ENCODE measurements at regions not wholly inside any gene's neighbourhood (a gene's known extent, or its start where the extent isn't known, plus 50 kb on each side); places are given as distances from the start of the nearest gene placed in this dataset.

GRCh38 chr20:10724449-10725173 is 50.8 kb upstream of the JAG1 start:
- no peak for DNase-seq (ENCODE audit: low read depth in 2 of 2)

- DNase-seq (ENCODE audit: low read depth in 2 of 2): peak in 1 of 2 donors; percentile 50
Observed at GRCh38 chr20:10728873-10729670, 55.3 kb upstream of the JAG1 start.

DNA sequence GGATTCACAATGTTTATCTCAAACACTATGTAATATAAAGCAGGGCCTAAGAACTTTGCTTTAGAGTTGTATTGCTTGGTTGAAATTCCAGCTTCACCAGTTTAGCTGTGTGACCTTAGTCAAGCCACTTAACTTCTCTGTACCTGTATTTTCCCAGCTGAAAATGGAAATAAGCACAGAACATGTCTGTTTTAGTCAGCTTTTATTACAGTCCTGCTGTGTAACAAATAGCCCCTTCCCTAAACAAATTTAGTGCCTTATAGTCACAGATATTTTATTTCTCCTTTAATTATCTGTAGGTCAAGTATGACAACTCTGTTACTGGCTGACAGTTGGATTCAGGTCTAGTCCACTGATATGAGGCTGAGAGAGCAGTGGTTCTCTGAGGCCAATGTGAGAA is 56.0 kb upstream of the JAG1 start:
- DNase-seq (ENCODE audit: low read depth in 2 of 2): no peak

DNA sequence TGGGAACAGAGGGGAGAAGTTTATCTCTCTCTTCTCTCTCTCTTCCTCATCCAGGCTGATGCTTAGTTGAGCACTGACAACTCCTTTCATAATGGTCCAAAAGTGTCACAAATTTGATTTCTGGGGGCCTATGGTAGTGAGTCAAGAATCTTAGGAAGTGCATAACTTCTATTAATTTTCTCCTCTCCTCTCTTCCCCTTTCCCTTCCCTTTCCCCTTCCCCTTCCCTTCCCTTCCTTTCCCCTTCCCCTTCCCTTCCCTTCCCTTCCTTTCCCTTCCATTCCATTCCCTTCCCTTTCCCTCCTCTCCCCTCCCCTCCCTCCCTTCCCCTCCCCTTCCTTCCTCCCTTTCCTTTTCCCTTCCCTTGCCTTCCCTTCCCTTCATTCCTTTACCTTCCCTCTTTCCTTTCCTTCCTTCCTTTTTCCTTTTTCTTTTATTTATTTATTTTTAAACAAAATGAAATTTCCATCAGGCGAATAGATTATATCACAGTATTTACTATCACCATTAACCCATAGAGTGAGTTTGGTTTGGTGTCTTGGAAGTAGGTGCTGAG is 56.9 kb upstream of the JAG1 start:
- DNase-seq (ENCODE audit: low read depth in 2 of 2): no peak

DNA sequence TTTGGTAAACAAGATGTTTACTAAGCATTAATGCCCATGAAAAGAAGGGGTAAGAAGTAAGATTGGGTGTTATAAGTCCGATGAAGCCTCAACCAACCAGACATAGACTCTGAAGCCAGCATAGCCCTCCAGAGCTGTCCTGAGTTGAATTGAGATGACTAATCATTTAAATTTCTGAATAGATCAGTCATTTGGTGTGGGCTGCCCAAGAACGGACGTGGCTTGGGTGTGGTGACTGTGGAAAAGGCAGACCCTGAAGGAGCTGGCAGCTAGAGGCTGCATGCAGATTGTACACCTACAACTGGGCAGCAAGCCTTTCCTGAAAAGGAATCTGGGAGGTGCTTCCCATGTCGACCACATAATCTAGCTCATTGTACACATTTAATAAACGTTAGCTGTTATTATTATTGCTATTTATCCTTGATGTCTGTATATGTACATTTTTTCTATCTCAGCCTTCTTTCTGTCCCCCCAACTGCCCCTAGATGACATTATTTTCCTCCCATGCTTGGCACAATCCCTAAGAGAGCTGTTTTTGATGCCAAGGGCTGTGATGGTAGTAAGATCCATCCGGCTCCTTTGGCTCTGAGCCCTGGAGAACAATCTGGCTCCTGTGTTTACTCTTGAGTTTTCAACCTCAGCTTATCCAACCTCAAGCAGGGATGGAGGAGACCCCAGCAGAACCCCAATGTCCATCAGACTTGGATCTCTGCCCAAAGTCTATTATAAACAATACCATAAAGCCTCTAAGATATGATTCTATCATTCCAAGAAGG is 57.6 kb upstream of the JAG1 start:
- DNase-seq (ENCODE audit: low read depth in 2 of 2): peak in 1 of 2 donors; percentile 45

- DNase-seq (ENCODE audit: low read depth in 2 of 2): no peak
Observed at GRCh38 chr20:10733122-10733521, 59.3 kb upstream of the JAG1 start.

DNA sequence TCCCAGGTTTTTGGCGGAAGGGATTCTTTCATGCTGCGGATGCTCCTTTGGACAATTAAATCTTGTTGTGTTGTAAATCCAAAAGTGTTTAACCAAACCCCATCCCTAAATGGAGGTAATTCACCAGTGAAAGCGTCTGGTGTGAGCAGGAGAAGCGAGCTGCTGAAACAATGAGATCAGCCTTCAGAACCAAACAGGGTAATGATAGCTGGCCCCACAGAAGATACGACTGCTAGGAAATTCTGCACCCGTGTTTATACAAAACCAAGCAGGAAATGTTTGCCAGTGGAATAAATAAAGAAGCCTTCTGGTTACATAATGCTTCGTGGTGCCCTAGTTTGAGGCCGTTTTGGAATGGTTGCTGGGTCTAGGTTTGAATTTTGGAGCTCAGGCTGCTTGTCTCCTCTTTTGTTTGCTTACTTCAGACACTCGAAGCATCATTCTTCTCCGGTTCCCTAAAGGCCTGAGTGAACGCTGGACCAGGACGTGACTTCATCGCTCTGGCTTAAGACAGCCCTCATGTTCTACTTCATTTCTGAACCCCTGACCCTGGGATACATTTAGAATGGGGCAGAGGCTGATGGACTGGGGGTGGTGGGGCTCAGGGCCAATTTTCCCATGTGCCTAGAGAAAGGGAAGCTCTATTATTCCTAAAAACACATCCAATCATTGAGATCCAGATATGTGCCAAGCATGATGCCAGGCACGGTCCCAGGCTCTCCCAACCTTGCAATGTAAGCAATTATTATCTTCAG is 61.6 kb upstream of the JAG1 start:
- no peak for DNase-seq (ENCODE audit: low read depth in 2 of 2)

DNA sequence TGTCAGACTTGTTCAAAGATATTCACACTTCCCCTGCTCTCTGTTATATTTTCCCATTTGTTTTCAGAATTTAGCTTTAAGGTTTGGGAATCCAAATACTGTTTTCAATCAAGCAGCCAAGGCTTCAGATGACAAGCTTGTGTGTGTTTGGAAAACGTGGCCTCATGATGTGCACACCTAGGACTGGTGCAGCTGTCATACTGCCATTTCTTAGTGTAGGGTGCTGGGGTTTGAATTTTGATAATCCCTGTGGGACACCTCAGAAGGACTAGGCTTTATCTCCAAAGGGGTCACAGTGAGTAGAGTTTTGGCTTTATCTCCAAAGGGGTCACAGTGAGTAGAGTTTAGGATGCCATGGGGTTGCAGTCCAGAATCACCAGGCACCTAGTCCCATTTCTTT is 65.3 kb upstream of the JAG1 start:
- DNase-seq (ENCODE audit: low read depth in 2 of 2): no peak

DNA sequence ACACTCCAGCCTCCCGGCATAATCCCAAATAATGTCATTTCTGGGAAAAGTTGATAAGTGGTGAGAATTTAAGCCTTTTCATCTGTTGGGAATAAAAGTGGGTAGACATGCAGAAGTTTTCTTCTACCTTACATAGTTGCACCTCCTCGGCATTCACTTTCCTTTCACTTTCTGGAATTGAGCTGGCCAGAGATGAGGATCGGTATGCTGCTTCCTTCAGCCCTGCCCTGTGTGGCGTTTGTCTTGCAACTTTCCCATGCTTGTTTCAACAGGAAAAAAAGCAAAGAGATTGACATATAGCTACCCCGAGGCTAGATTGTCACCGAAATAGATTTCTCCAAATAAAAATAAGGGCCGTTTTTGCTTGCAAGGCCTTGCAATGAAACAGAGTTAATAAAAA is 65.8 kb upstream of the JAG1 start:
- no peak for DNase-seq (ENCODE audit: low read depth in 2 of 2)

GRCh38 chr20:10741060-10741459 is 67.3 kb upstream of the JAG1 start:
- DNase-seq (ENCODE audit: low read depth in 2 of 2): no peak

DNA sequence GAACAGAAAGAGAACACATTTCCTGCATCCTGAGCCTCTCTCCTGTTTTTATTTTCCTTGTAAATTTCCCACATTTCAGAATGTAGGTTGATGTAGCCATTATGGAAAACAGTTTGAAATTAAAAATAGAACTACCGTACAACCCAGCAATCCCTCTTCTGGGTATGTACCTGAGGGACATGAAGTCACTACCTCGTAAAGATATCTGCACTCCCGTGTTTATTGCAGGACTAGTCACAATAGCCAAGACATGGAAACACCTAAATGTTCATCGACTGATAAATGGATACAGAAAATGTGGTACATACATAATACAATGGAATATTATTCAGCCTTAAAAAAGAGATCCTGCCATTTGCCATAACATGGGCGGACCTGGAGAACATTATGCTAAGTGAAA is 72.0 kb upstream of the JAG1 start:
- DNase-seq (ENCODE audit: low read depth in 2 of 2): no peak

DNA sequence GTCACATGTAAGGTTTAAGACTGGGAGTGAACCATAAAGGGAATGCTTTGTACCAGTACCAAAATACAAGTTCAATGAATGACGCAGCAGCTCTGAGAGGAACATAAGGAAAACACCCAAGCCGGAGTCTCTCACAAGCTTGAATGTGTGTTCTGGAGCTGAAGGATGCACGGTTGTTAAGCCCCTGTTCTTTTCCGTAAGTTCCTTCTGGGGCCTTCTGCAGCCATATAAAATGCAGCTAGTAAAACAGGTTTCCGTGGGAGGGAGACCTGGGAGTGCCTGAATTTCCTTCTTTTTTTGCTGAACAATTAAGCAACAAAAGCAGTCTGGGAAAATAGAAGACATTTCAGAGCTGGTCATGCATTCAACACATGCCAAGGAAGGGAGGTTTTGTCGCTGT is 73.2 kb upstream of the JAG1 start:
- no peak for DNase-seq (ENCODE audit: low read depth in 2 of 2)

DNA sequence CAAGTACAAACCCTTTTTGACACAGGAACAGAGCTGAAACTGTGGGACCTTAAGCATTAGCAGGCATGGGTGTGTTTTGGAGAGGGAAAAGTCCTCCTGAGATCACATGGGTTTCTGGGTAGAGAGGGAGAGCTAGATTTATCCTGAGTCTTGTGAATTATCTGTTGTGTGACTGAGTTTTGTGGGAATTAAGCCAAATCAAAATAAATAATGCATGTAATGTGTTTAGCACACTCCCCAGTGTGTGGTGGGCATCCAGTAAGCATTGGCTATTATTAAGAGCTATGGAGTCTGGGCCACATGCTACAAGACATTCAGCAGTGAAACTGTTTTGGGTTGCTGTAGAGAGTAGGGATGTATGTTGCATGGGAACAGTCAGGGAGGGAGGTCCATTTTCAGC is 75.3 kb upstream of the JAG1 start:
- DNase-seq (ENCODE audit: low read depth in 2 of 2): no peak

DNA sequence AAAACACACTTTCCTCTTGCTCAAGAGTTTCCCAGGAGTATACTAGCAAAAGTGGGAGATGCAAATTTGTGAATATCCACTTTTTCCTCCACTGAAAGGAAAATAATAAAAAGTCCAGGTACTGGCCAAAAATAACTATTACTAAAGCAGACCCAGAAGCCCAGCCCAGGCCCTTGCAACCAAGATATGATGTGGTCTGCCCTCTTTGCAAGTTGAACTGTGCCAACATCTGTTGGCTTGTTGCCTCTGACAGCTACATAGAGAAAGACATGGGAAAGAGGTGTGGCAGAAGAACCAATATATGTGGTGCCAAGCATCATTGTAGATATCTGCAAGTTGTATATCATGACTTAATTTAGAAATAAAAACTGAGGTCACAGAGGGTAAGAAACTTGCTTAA is 78.4 kb upstream of the JAG1 start:
- no peak for DNase-seq (ENCODE audit: low read depth in 2 of 2)

DNA sequence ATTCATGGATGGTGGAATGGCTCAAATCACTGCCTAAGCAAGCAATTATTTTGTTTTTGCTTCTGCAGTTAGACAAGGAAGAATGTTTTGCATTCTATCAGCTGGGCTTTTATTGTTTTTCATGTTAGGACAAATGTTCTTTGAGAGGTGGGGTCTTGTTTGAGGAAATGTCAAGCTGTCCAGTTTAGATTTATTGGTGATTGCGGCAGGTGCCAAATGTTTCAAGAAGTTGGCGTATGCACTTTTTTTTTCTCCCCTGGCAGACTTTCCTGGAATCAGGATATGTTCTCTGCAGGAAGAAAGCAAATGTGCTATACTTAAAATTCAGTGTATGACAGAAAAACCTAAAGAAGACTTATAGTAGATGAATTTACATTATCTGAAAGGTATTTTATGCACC is 81.0 kb upstream of the JAG1 start:
- peak in 1 of 2 donors; percentile 33 for DNase-seq (ENCODE audit: low read depth in 2 of 2)

- peak in 1 of 2 donors; percentile 74 for DNase-seq (ENCODE audit: low read depth in 2 of 2)
Observed at GRCh38 chr20:10758446-10758845, 84.6 kb upstream of the JAG1 start.

DNA sequence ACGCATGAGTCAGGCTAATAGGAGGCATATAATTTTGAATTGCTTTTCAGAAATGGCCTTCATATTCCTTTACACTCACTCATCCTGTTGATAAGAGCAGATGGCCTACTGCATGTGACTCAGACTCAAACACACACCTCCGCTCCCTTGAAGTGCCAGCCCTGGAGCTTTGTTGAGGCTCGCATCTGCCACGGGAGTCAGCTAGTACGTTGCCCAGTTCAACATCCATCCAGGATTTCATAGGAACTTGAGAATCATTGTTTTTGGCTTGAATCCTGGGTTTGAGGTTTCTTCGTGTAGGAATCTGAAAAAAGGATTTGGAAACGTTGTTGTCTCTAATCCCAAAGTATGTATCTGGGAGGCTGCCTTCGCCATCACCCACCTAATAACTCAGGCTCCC is 87.4 kb upstream of the JAG1 start:
- peak in 1 of 2 donors; percentile 94 for DNase-seq (ENCODE audit: low read depth in 2 of 2)

GRCh38 chr20:10761786-10762185 is 88.0 kb upstream of the JAG1 start:
- peak in 1 of 2 donors; percentile 80 for DNase-seq (ENCODE audit: low read depth in 2 of 2)

DNA sequence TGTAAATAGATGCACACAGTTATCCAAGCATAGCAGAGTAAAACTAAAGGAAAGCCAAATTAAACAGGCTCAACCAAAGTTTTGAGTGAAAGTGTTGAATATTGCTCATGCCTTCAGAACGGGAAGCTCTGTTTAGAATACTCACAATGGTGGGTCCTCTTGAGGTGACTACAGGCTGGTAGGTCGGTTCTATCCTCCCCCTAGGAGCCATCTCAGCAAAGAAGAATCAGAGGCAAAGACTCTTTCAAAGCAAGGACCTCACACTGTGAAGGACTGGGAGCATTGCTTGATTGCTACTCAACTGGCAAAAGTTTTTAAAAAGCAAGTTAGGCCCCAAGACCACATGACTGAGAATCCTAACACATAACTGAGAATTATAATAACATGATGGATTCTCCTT is 88.4 kb upstream of the JAG1 start:
- no peak for DNase-seq (ENCODE audit: low read depth in 2 of 2)

GRCh38 chr20:10763112-10763511 is 89.3 kb upstream of the JAG1 start:
- peak; percentile 16 to 67 for DNase-seq (ENCODE audit: low read depth in 2 of 2)

GRCh38 chr20:10769700-10770099 is 95.9 kb upstream of the JAG1 start:
- DNase-seq (ENCODE audit: low read depth in 2 of 2): peak in 1 of 2 donors; percentile 33
